ENCODE measurements at regions not wholly inside any gene's neighbourhood (a gene's known extent, or its start where the extent isn't known, plus 50 kb on each side); places are given as distances from the start of the nearest gene placed in this dataset.

- no peak for TF ChIP-seq CTCF (IDR thresholded peaks at IDR 0.05)
- no peak for TF ChIP-seq ZFX (IDR thresholded peaks at IDR 0.05; ENCODE audit: borderline replicate concordance)
Measured at GRCh38 chr3:23003733-23004046, 199.4 kb upstream of the UBE2E2 start.

All from 22Rv1 (cell line).